OCI-LY7 (cell line): ENCODE measurements at regions not wholly inside any gene's neighbourhood (a gene's known extent, or its start where the extent isn't known, plus 50 kb on each side); places are given as distances from the start of the nearest gene placed in this dataset.
"Not testable (repeated sequence)": the region's sequence is repeated elsewhere in the genome, so short reads cannot be mapped to it uniquely, and the experiment has no call there.

Source experiments
- BruUV-seq: library from RNA; stranded (reverse); fragments of 400-500 nt; replicated peaks from 2 replicates; lab custom pipeline; 2021; lab: Mats Ljungman, UMichigan
- CTCF ChIA-PET: fragments of 300-600 bp; sonication (Branson Sonifier 250); formaldehyde crosslinking; loops from one replicate; lab custom pipeline; 2022; ENCODE audit warnings: antibody characterized with exemption; ENCODE audit not compliant: unreplicated experiment; lab: Charles Lee
- POLR2A ChIA-PET: fragments of 300-600 bp; sonication (Branson Sonifier 250); formaldehyde crosslinking; loops from one replicate; lab custom pipeline; 2022; ENCODE audit warnings: antibody characterized with exemption; lab: Charles Lee
- DNase-seq: peaks from one replicate; pipeline ENCODE4 v3.0.0-alpha.2; 2015; ENCODE audit warnings: low spot score
- H2AFZ ChIP-seq: fragments of 200-600 bp; sonication (generic), shearing (Covaris generic); 2 replicates; pipeline ENCODE4 v1.6.1; 2014; ENCODE audit warnings: mild to moderate bottlenecking, antibody characterized with exemption, low read length, moderate library complexity
- H3K27ac ChIP-seq: fragments of 200-600 bp; sonication (generic); 2 replicates; pipeline ENCODE4 v1.5.1; 2014; ENCODE audit warnings: mixed run types, low read depth, mild to moderate bottlenecking, moderate library complexity, low read length, inconsistent platforms; ENCODE audit not compliant: poor library complexity, severe bottlenecking
- H3K36me3 ChIP-seq: fragments of 200-600 bp; sonication (generic); 2 replicates; pipeline ENCODE4 v1.6.1; 2014; ENCODE audit warnings: mild to moderate bottlenecking, antibody characterized with exemption, low read length, moderate library complexity, mixed read lengths; ENCODE audit not compliant: insufficient read depth
- H3K4me1 ChIP-seq: fragments of 200-600 bp; sonication (generic); 2 replicates; pipeline ENCODE4 v1.5.1; 2014; ENCODE audit warnings: mild to moderate bottlenecking, low read length; ENCODE audit not compliant: insufficient read depth, poor library complexity, severe bottlenecking
- H3K4me2 ChIP-seq: fragments of 200-600 bp; sonication (generic); 2 replicates; pipeline ENCODE4 v1.6.1; 2014; ENCODE audit warnings: mild to moderate bottlenecking, low read length
- H3K4me3 ChIP-seq: fragments of 200-600 bp; sonication (generic); 2 replicates; pipeline ENCODE4 v1.5.1; 2014; ENCODE audit warnings: mild to moderate bottlenecking, low read depth, low read length; ENCODE audit not compliant: poor library complexity, severe bottlenecking
- H3K79me2 ChIP-seq: fragments of 200-600 bp; sonication (generic); 2 replicates; pipeline ENCODE4 v1.6.1; 2016; ENCODE audit warnings: low read depth, mild to moderate bottlenecking, low read length, moderate library complexity, mixed read lengths; ENCODE audit not compliant: insufficient read depth
- H3K9me2 ChIP-seq: fragments of 200-600 bp; sonication (generic); 2 replicates; pipeline ENCODE4 v1.6.1; 2016; ENCODE audit warnings: mild to moderate bottlenecking, low read length, mixed read lengths; ENCODE audit not compliant: insufficient read depth
- H3K9me3 ChIP-seq: fragments of 200-600 bp; sonication (generic); 2 replicates; pipeline ENCODE4 v1.6.1; 2014; ENCODE audit warnings: mild to moderate bottlenecking, mixed run types, low read length, mixed read lengths
- H4K20me1 ChIP-seq: fragments of 200-600 bp; sonication (generic); 2 replicates; pipeline ENCODE4 v1.6.1; 2014; ENCODE audit warnings: mild to moderate bottlenecking, antibody characterized with exemption, low read length, moderate library complexity, mixed read lengths; ENCODE audit not compliant: insufficient read depth
- CTCF ChIP-seq: fragments of 200-600 bp; sonication (generic); conservative IDR thresholded peaks from 2 replicates; pipeline ENCODE4 v1.5.1; 2014; ENCODE audit warnings: mild to moderate bottlenecking, antibody characterized with exemption, low read length, moderate library complexity, mixed read lengths
- EZH2phosphoT487 ChIP-seq: fragments of 200-600 bp; sonication (generic); IDR thresholded peaks from 2 replicates; pipeline ENCODE4 v1.6.1; 2018; ENCODE audit warnings: low read depth, borderline replicate concordance, mild to moderate bottlenecking, mixed run types, antibody characterized with exemption, low read length, moderate library complexity, mixed read lengths
- intact Hi-C: fragments of 100-400 bp; cut with micrococcal nuclease; formaldehyde crosslinking; loops from one replicate; pipeline ENCODE4 v1.10.0; 2022; ENCODE audit not compliant: unreplicated experiment

- Histone ChIP-seq H3K9me3 (no peaks in the 10 kb centered on the region), H3K36me3 (no peaks in the 10 kb centered on the region), H3K9me2 (no peaks in the 10 kb centered on the region), H3K4me2 (no peak overlapping the region), H4K20me1 (no peaks in the 10 kb centered on the region), H2AFZ (no peak overlapping the region), H3K4me1 (no peaks in the 10 kb centered on the region), H3K79me2 (no peaks in the 10 kb centered on the region), H3K27ac (no peak overlapping the region), H3K4me3 (no peak overlapping the region)
- no peak for DNase-seq
- TF ChIP-seq EZH2phosphoT487 = no peak
- no peak for TF ChIP-seq CTCF
- BruUV-seq = no TSS peak
- intact Hi-C loops = no loop called here
- CTCF ChIA-PET = no interaction called here
- POLR2A ChIA-PET = no interaction called here
These were observed 516.3 kb downstream of the ZIC3 start for GRCh38 chrX:138082251-138082650.

- no peak for TF ChIP-seq EZH2phosphoT487
- no peak for TF ChIP-seq CTCF
- no peaks in the 10 kb centered on the region for H3K9me3 ChIP-seq
- H3K27ac ChIP-seq = no peak overlapping the region
- no peaks in the 10 kb centered on the region for H3K4me1 ChIP-seq
- no peak overlapping the region for H3K4me2 ChIP-seq
- intact Hi-C loops = no loop called here
- DNase-seq = no peak
- H4K20me1 ChIP-seq = no peaks in the 10 kb centered on the region
- H2AFZ ChIP-seq = no peak overlapping the region
- BruUV-seq = no TSS peak
- ChIA-PET POLR2A (no interaction called here), CTCF (no interaction called here)
- no peak overlapping the region for H3K4me3 ChIP-seq
- no peaks in the 10 kb centered on the region for H3K36me3 ChIP-seq
- no peaks in the 10 kb centered on the region for H3K79me2 ChIP-seq
- no peaks in the 10 kb centered on the region for H3K9me2 ChIP-seq
These were observed 517.0 kb downstream of the ZIC3 start for GRCh38 chrX:138082896-138083295.

- DNase-seq, H3K36me3 ChIP-seq, H3K4me3 ChIP-seq, H3K9me2 ChIP-seq, H3K79me2 ChIP-seq, H4K20me1 ChIP-seq, H3K27ac ChIP-seq, POLR2A ChIA-PET, H3K4me2 ChIP-seq, H2AFZ ChIP-seq, H3K4me1 ChIP-seq, H3K9me3 ChIP-seq, BruUV-seq, CTCF ChIA-PET, intact Hi-C loops: not testable (repeated sequence)
These were observed 545.0 kb downstream of the ZIC3 start for GRCh38 chrX:138110910-138111309.
